ENCODE measurements at regions not wholly inside any gene's neighbourhood (a gene's known extent, or its start where the extent isn't known, plus 50 kb on each side); places are given as distances from the start of the nearest gene placed in this dataset.
"Not testable (repeated sequence)": the region's sequence is repeated elsewhere in the genome, so short reads cannot be mapped to it uniquely, and the experiment has no call there.

DNA sequence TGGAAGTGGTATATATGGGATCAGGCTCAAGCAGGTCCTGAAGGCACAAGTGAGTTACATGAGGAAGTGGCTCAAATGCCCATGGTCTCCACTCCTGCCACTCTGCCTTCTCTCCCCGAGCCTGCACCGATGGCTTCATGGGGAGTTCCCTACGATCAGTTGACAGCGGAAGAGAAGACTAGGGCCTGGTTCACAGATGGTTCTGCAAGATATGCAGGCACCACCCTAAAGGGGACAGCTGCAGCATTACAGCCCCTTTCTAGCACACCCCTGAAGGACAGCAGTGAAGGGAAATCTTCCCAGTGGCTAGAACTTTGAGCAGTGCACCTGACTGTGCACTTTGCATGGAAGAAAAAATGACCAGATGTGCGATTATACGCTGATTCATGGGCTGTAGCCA, 95.3 kb downstream of the HOXA1 start:
- DNase-seq (no peak), ATAC-seq (no peak)
- ChIA-PET POLR2A (no interaction called here), CTCF (no interaction called here)
- TF ChIP-seq, protein P1, sequence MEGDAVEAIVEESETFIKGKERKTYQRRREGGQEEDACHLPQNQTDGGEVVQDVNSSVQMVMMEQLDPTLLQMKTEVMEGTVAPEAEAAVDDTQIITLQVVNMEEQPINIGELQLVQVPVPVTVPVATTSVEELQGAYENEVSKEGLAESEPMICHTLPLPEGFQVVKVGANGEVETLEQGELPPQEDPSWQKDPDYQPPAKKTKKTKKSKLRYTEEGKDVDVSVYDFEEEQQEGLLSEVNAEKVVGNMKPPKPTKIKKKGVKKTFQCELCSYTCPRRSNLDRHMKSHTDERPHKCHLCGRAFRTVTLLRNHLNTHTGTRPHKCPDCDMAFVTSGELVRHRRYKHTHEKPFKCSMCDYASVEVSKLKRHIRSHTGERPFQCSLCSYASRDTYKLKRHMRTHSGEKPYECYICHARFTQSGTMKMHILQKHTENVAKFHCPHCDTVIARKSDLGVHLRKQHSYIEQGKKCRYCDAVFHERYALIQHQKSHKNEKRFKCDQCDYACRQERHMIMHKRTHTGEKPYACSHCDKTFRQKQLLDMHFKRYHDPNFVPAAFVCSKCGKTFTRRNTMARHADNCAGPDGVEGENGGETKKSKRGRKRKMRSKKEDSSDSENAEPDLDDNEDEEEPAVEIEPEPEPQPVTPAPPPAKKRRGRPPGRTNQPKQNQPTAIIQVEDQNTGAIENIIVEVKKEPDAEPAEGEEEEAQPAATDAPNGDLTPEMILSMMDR (IDR thresholded peaks at IDR 0.05) = no peak
- Mint-ChIP-seq H3K9me3 (no peaks in the 10 kb centered on the region), H3K4me1 (ENCODE audit: low read depth) (no peaks in the 10 kb centered on the region), H3K27me3 (no peaks in the 10 kb centered on the region), H3K27ac (no peak overlapping the region), H3K4me3 (no peak overlapping the region), H3K36me3 (ENCODE audit: low read depth) (no peaks in the 10 kb centered on the region)
- intact Hi-C loops (cut with micrococcal nuclease) = no loop called here

- ATAC-seq; H3K4me1 Mint-ChIP-seq (ENCODE audit: low read depth); H3K4me3 Mint-ChIP-seq; CTCF ChIA-PET; H3K27ac Mint-ChIP-seq; H3K36me3 Mint-ChIP-seq (ENCODE audit: low read depth); POLR2A ChIA-PET; intact Hi-C loops (cut with micrococcal nuclease); H3K9me3 Mint-ChIP-seq; H3K27me3 Mint-ChIP-seq; DNase-seq: not testable (repeated sequence)
Measured at GRCh38 chr7:26998284-26998683, 97.5 kb downstream of the HOXA1 start.

GRCh38 chr7:26995666-26996065, 100.1 kb downstream of the HOXA1 start:
- POLR2A ChIA-PET = no interaction called here
- intact Hi-C loops (cut with micrococcal nuclease) = no loop called here
- H3K4me3 Mint-ChIP-seq = no peak overlapping the region
- TF ChIP-seq, protein P1 (IDR thresholded peaks at IDR 0.05) = no peak
- CTCF ChIA-PET = no interaction called here
- no peaks in the 10 kb centered on the region for H3K4me1 Mint-ChIP-seq (ENCODE audit: low read depth)
- H3K9me3 Mint-ChIP-seq = no peaks in the 10 kb centered on the region
- ATAC-seq (no peak), DNase-seq (no peak)
- H3K27me3 Mint-ChIP-seq = no peaks in the 10 kb centered on the region
- no peaks in the 10 kb centered on the region for H3K36me3 Mint-ChIP-seq (ENCODE audit: low read depth)
- H3K27ac Mint-ChIP-seq = no peak overlapping the region

- Mint-ChIP-seq H3K27me3 (no peaks in the 10 kb centered on the region), H3K27ac (no peak overlapping the region), H3K36me3 (ENCODE audit: low read depth) (no peaks in the 10 kb centered on the region), H3K9me3 (no peaks in the 10 kb centered on the region), H3K4me3 (no peak overlapping the region), H3K4me1 (ENCODE audit: low read depth) (no peaks in the 10 kb centered on the region)
- ATAC-seq (no peak), DNase-seq (no peak)
- CTCF ChIA-PET = no interaction called here
- POLR2A ChIA-PET = no interaction called here
- intact Hi-C loops (cut with micrococcal nuclease) = no loop called here
- TF ChIP-seq, protein P1 (IDR thresholded peaks at IDR 0.05) = no peak
Measured at GRCh38 chr7:26993816-26994810, 101.7 kb downstream of the HOXA1 start.

- DNase-seq = no peak
- H3K27me3 Mint-ChIP-seq = peaks cover 2% of the 10 kb centered on the region
Measured at GRCh38 chr7:26992670-26993069, 103.1 kb downstream of the HOXA1 start.

More at GRCh38 chr7:26992670-26993069, 103.1 kb downstream of the HOXA1 start:
- ATAC-seq = no peak
- ChIA-PET CTCF (interaction anchor here (0.9 kb wide), 1 partner anchor 34 kb away, joined by 3 read pairs; no protein-coding TSS in a partner anchor), POLR2A (no interaction called here)
- H3K9me3 Mint-ChIP-seq = no peaks in the 10 kb centered on the region
- no peak overlapping the region for H3K27ac Mint-ChIP-seq
- no peak overlapping the region for H3K4me3 Mint-ChIP-seq
- H3K36me3 Mint-ChIP-seq (ENCODE audit: low read depth) = no peaks in the 10 kb centered on the region
- TF ChIP-seq, protein P1 (IDR thresholded peaks at IDR 0.05) = no peak
- intact Hi-C loops (cut with micrococcal nuclease) = no loop called here
- no peaks in the 10 kb centered on the region for H3K4me1 Mint-ChIP-seq (ENCODE audit: low read depth)

Measured in activated CD8-positive, alpha-beta T cell treated with anti-CD3 and anti-CD28 coated beads for 36 hours (primary cell).